Loucy (cell line): ENCODE measurements at regions not wholly inside any gene's neighbourhood (a gene's known extent, or its start where the extent isn't known, plus 50 kb on each side); places are given as distances from the start of the nearest gene placed in this dataset.

Experiments used
- EZH2phosphoT487 ChIP-seq: fragments of 200-600 bp; IDR thresholded peaks from 2 replicates; pipeline ENCODE4 v1.6.1; 2018; ENCODE audit warnings: antibody characterized with exemption, mild to moderate bottlenecking, moderate library complexity, borderline replicate concordance
- TF ChIP-seq, protein P1 (sequence below): fragments of 200-600 bp; sonication (generic); conservative IDR thresholded peaks from 2 replicates; pipeline ENCODE4 v1.5.1; 2014; ENCODE audit warnings: mild to moderate bottlenecking, antibody characterized with exemption, low read length

DNA sequence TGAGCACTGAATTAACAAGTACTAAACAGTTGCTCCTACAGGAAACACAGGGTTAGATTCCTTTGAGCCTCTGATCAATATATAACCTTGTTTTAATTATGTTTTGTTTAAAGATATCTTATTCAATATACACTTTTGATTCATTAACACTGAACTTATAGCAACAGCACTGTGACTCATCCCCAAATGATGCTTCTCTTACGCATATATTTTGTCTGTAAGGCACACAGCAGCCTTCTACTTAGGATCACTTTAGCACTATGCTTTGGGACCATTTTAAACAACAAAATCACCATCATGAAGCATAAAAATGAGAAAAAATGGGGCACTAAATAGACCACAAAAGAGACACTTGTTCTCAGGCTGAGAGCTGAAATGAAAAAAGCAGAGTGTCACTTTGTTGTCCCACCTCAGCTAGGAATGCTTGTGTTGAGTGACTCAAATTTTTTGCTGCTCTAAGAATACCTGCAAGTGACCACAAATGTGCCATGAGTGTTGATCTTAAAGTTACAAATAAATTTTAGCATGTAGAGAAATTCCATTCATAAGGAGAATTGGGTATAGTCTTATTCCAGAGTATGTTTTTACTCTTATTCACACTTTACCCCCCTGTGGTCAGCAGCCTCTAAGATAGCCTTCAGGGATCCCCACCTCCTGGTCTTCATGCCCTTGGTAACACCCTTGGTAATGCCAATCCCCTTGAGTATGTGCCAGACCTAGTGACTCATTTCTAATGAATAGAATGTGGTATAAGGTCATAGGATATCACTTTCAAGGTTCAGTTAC is 252.7 kb upstream of the IL12B start:
- no peak for TF ChIP-seq EZH2phosphoT487
- TF ChIP-seq, protein P1, sequence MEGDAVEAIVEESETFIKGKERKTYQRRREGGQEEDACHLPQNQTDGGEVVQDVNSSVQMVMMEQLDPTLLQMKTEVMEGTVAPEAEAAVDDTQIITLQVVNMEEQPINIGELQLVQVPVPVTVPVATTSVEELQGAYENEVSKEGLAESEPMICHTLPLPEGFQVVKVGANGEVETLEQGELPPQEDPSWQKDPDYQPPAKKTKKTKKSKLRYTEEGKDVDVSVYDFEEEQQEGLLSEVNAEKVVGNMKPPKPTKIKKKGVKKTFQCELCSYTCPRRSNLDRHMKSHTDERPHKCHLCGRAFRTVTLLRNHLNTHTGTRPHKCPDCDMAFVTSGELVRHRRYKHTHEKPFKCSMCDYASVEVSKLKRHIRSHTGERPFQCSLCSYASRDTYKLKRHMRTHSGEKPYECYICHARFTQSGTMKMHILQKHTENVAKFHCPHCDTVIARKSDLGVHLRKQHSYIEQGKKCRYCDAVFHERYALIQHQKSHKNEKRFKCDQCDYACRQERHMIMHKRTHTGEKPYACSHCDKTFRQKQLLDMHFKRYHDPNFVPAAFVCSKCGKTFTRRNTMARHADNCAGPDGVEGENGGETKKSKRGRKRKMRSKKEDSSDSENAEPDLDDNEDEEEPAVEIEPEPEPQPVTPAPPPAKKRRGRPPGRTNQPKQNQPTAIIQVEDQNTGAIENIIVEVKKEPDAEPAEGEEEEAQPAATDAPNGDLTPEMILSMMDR: no peak
